ENCODE measurements at regions not wholly inside any gene's neighbourhood (a gene's known extent, or its start where the extent isn't known, plus 50 kb on each side); places are given as distances from the start of the nearest gene placed in this dataset.

DNA sequence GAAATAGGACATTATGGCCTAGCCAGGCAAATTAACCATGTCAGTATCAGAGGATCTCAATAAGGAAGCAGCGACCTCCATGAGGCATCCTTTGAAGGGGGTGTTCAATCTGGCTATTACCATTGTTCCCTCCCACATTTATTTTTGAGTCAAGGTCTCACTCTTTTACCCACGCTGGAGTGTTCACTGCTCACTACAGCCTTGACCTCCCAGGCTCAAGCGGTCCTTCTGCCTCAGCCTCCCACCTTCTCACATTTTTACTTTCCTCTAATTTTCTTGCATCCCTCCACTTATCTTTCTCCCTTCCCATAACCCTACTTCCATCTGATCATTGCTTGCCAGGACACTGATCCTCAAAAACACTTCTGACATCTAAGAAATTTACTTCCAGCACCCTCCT, 654.0 kb upstream of the NR2F2 start (continued):
- TF ChIP-seq, protein P1, sequence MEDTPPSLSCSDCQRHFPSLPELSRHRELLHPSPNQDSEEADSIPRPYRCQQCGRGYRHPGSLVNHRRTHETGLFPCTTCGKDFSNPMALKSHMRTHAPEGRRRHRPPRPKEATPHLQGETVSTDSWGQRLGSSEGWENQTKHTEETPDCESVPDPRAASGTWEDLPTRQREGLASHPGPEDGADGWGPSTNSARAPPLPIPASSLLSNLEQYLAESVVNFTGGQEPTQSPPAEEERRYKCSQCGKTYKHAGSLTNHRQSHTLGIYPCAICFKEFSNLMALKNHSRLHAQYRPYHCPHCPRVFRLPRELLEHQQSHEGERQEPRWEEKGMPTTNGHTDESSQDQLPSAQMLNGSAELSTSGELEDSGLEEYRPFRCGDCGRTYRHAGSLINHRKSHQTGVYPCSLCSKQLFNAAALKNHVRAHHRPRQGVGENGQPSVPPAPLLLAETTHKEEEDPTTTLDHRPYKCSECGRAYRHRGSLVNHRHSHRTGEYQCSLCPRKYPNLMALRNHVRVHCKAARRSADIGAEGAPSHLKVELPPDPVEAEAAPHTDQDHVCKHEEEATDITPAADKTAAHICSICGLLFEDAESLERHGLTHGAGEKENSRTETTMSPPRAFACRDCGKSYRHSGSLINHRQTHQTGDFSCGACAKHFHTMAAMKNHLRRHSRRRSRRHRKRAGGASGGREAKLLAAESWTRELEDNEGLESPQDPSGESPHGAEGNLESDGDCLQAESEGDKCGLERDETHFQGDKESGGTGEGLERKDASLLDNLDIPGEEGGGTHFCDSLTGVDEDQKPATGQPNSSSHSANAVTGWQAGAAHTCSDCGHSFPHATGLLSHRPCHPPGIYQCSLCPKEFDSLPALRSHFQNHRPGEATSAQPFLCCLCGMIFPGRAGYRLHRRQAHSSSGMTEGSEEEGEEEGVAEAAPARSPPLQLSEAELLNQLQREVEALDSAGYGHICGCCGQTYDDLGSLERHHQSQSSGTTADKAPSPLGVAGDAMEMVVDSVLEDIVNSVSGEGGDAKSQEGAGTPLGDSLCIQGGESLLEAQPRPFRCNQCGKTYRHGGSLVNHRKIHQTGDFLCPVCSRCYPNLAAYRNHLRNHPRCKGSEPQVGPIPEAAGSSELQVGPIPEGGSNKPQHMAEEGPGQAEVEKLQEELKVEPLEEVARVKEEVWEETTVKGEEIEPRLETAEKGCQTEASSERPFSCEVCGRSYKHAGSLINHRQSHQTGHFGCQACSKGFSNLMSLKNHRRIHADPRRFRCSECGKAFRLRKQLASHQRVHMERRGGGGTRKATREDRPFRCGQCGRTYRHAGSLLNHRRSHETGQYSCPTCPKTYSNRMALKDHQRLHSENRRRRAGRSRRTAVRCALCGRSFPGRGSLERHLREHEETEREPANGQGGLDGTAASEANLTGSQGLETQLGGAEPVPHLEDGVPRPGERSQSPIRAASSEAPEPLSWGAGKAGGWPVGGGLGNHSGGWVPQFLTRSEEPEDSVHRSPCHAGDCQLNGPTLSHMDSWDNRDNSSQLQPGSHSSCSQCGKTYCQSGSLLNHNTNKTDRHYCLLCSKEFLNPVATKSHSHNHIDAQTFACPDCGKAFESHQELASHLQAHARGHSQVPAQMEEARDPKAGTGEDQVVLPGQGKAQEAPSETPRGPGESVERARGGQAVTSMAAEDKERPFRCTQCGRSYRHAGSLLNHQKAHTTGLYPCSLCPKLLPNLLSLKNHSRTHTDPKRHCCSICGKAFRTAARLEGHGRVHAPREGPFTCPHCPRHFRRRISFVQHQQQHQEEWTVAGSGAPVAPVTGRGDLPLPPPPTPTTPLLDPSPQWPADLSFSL (CRISPR knock-in tag; IDR thresholded peaks at IDR 0.05): no peak
- TF ChIP-seq RBM39 (IDR thresholded peaks at IDR 0.05; ENCODE audit: low read depth, low read length, poor library complexity, severe bottlenecking) (no peak), ZSCAN31 (CRISPR knock-in tag; IDR thresholded peaks at IDR 0.05; ENCODE audit: low read depth) (no peak), KLF15 (CRISPR knock-in tag; IDR thresholded peaks at IDR 0.05; ENCODE audit: borderline replicate concordance) (no peak), POLR2G (IDR thresholded peaks at IDR 0.05; ENCODE audit: low read depth, low read length) (no peak), ZNF296 (CRISPR knock-in tag; conservative IDR thresholded peaks at IDR 0.05) (no peak), ZFP41 (CRISPR knock-in tag; IDR thresholded peaks at IDR 0.05; ENCODE audit: borderline replicate concordance) (no peak), ZNF432 (CRISPR knock-in tag; IDR thresholded peaks at IDR 0.05; ENCODE audit: borderline replicate concordance) (no peak), MZF1 (CRISPR knock-in tag; IDR thresholded peaks at IDR 0.05; ENCODE audit: borderline replicate concordance) (no peak), ASH2L (IDR thresholded peaks at IDR 0.05; ENCODE audit: insufficient read length, low read depth, low read length) (no peak), PHF5A (CRISPR knock-in tag; IDR thresholded peaks at IDR 0.05; ENCODE audit: low read depth, unreplicated experiment) (no peak), ELF3 (CRISPR knock-in tag; IDR thresholded peaks at IDR 0.05) (no peak), TSC22D2 (CRISPR knock-in tag; IDR thresholded peaks at IDR 0.05; ENCODE audit: borderline replicate concordance) (no peak)
- TF ChIP-seq, protein P2, sequence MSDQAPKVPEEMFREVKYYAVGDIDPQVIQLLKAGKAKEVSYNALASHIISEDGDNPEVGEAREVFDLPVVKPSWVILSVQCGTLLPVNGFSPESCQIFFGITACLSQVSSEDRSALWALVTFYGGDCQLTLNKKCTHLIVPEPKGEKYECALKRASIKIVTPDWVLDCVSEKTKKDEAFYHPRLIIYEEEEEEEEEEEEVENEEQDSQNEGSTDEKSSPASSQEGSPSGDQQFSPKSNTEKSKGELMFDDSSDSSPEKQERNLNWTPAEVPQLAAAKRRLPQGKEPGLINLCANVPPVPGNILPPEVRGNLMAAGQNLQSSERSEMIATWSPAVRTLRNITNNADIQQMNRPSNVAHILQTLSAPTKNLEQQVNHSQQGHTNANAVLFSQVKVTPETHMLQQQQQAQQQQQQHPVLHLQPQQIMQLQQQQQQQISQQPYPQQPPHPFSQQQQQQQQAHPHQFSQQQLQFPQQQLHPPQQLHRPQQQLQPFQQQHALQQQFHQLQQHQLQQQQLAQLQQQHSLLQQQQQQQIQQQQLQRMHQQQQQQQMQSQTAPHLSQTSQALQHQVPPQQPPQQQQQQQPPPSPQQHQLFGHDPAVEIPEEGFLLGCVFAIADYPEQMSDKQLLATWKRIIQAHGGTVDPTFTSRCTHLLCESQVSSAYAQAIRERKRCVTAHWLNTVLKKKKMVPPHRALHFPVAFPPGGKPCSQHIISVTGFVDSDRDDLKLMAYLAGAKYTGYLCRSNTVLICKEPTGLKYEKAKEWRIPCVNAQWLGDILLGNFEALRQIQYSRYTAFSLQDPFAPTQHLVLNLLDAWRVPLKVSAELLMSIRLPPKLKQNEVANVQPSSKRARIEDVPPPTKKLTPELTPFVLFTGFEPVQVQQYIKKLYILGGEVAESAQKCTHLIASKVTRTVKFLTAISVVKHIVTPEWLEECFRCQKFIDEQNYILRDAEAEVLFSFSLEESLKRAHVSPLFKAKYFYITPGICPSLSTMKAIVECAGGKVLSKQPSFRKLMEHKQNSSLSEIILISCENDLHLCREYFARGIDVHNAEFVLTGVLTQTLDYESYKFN (CRISPR knock-in tag; conservative IDR thresholded peaks at IDR 0.05): no peak
- TF ChIP-seq, protein P3, sequence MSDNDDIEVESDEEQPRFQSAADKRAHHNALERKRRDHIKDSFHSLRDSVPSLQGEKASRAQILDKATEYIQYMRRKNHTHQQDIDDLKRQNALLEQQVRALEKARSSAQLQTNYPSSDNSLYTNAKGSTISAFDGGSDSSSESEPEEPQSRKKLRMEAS (IDR thresholded peaks at IDR 0.05): no peak
- TF ChIP-seq, protein P4, sequence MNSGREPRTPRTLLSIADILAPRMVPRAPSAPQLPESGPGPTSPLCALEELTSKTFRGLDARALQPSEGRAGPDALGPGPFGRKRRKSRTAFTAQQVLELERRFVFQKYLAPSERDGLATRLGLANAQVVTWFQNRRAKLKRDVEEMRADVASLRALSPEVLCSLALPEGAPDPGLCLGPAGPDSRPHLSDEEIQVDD (CRISPR knock-in tag; IDR thresholded peaks at IDR 0.05; ENCODE audit: borderline replicate concordance): no peak
